Mammary epithelial cell (primary cell): ENCODE measurements at regions not wholly inside any gene's neighbourhood (a gene's known extent, or its start where the extent isn't known, plus 50 kb on each side); places are given as distances from the start of the nearest gene placed in this dataset.

Experiments
- EZH2 ChIP-seq: IDR thresholded peaks from 2 replicates; pipeline ENCODE4 v1.6.1; 2012; ENCODE audit warnings: low read length, inconsistent platforms, borderline replicate concordance
- TF ChIP-seq, protein P1 (sequence below), 2 donors: IDR thresholded peaks in 1 of 2; conservative IDR thresholded peaks in 1 of 2; 2 replicates each; pipeline ENCODE4 v1.5.1; 2011 to 2012; ENCODE audit warnings: inconsistent platforms in 2 of 2, low read length in 2 of 2, mild to moderate bottlenecking in 2 of 2, control low read depth in 1 of 2, low read depth in 1 of 2; ENCODE audit not compliant: insufficient read depth in 1 of 2; ENCODE audit errors: extremely low read depth in 1 of 2

DNA sequence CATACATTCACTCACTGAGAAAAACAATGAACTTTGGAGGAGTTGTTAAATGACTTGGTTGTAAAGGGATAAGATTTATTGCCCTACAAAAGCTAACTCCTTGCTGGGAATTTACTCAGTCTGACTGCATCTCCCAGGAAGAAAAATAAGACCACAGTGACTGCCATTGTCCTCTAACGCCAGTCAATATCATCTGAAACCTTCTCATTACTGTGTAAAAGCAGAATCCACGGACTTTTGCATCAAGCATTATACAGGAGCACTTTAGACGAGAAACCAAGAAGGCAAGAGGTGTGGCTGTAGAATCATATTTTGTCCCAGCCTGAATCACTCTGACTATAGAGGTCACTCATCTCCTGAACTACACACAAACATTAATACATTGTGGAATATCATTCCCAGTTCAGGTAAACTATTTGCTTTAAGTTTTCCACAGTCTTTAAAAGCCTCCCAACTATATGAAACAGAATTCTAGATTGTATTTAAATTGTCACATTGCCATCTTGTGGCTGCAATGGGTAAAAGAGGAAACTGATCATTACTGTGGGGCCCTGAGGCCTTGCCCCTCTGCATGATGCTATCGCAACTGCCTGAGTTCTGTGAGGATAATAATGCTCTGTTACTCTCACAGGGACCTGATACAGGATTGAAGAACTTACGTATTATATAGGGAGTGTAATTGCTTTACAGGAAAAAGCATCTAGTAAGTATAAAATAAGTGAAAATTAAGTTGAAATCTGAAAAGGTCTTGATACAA, 142.9 kb downstream of the SLCO4C1 start:
- TF ChIP-seq EZH2 = no peak
- TF ChIP-seq, protein P1, sequence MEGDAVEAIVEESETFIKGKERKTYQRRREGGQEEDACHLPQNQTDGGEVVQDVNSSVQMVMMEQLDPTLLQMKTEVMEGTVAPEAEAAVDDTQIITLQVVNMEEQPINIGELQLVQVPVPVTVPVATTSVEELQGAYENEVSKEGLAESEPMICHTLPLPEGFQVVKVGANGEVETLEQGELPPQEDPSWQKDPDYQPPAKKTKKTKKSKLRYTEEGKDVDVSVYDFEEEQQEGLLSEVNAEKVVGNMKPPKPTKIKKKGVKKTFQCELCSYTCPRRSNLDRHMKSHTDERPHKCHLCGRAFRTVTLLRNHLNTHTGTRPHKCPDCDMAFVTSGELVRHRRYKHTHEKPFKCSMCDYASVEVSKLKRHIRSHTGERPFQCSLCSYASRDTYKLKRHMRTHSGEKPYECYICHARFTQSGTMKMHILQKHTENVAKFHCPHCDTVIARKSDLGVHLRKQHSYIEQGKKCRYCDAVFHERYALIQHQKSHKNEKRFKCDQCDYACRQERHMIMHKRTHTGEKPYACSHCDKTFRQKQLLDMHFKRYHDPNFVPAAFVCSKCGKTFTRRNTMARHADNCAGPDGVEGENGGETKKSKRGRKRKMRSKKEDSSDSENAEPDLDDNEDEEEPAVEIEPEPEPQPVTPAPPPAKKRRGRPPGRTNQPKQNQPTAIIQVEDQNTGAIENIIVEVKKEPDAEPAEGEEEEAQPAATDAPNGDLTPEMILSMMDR (conservative IDR thresholded peaks at IDR 0.05 in 1 of 2, IDR thresholded peaks at IDR 0.05 in 1 of 2; ENCODE audit: extremely low read depth in 1 of 2, insufficient read depth in 1 of 2, low read depth in 1 of 2, low read length in 2 of 2) = peak; percentile 28 to 51
